K562 (cell line): ENCODE measurements at regions not wholly inside any gene's neighbourhood (a gene's known extent, or its start where the extent isn't known, plus 50 kb on each side); places are given as distances from the start of the nearest gene placed in this dataset.

Source experiments
- ATAC-seq: fragments of 200-7000 bp; cut with Tn5 transposase; 3 replicates; pipeline ENCODE4 v1.9.1; 2020; ENCODE audit warnings: moderate library complexity
- BruUV-seq: library from RNA; stranded (reverse); fragments of 400-500 nt; replicated peaks from 2 replicates; lab custom pipeline; 2021; lab: Mats Ljungman, UMichigan
- CTCF ChIA-PET: fragments of 300-600 bp; formaldehyde crosslinking; extraction: SDS; loops from one replicate; lab custom pipeline; 2021; ENCODE audit warnings: low intra/inter-chr PET ratio; lab: Yijun Ruan, JAX
- POLR2A ChIA-PET: fragments of 300-600, 350-650 bp; sonication (Branson Sonifier 250); formaldehyde crosslinking; extraction: SDS; loops from one replicate; lab custom pipeline; 2021; ENCODE audit warnings: antibody characterized with exemption, inconsistent platforms; lab: Yijun Ruan, JAX
- DNase-seq, 4 experiments: peaks; one replicate each; pipeline versions ENCODE4 v3.0.0 to v3.0.0-alpha.2; 2011 to 2018; ENCODE audit warnings: low spot score in 3 of 4, mixed read lengths in 3 of 4; ENCODE audit errors: extremely low read depth in 1 of 4
- FAIRE-seq: peaks from 2 replicates; lab custom pipeline; 2011; peaks lifted over from hg19 to GRCh38; lab: Jason Lieb, UNC
- H2AFZ ChIP-seq: 2 replicates; pipeline ENCODE4 v1.6.0; 2011; ENCODE audit warnings: low read depth, low read length, control low read depth, inconsistent platforms
- H3K27ac ChIP-seq: fragments of 200-600 bp; 3 replicates; pipeline ENCODE4 v1.8.0; 2011; ENCODE audit warnings: low read depth, mild to moderate bottlenecking, control low read depth, inconsistent platforms, low read length, moderate library complexity, mixed read lengths; ENCODE audit errors: extremely low read depth
- H3K27me3 ChIP-seq, 2 experiments: fragments of 300-600 bp in 1 of 2; 2 replicates in 1 of 2; 3 replicates in 1 of 2; pipeline versions ENCODE4 v1.6.0 to v1.8.0; 2011; ENCODE audit warnings: inconsistent platforms in 2 of 2, low read length in 2 of 2, mild to moderate bottlenecking in 1 of 2, mixed read lengths in 1 of 2, moderate library complexity in 1 of 2; ENCODE audit not compliant: control insufficient read depth in 2 of 2, insufficient read depth in 2 of 2
- H3K36me3 ChIP-seq: fragments of 300-600 bp; 3 replicates; pipeline ENCODE4 v1.8.0; 2011; ENCODE audit warnings: mild to moderate bottlenecking, low read length, inconsistent platforms; ENCODE audit not compliant: control insufficient read depth, insufficient read depth
- H3K4me1 ChIP-seq, 2 experiments: fragments of 200-600 bp in 1 of 2; replicated peaks in 1 of 2; 2 replicates in 1 of 2; 3 replicates in 1 of 2; pipeline versions ENCODE4 v1.5.1 to v1.8.0; 2011; ENCODE audit warnings: inconsistent platforms in 2 of 2, low read length in 2 of 2, mild to moderate bottlenecking in 1 of 2, mixed read lengths in 1 of 2, moderate library complexity in 1 of 2; ENCODE audit not compliant: control insufficient read depth in 2 of 2, insufficient read depth in 2 of 2
- H3K4me2 ChIP-seq: 2 replicates; pipeline ENCODE4 v1.6.1; 2011; ENCODE audit warnings: low read length, control low read depth, inconsistent platforms, mixed read lengths; ENCODE audit not compliant: insufficient read depth
- H3K4me3 ChIP-seq: fragments of 200-600 bp; sonication (generic), shearing (Covaris generic); 2 replicates; pipeline ENCODE4 v1.5.1; 2016; ENCODE audit warnings: control low read depth, inconsistent platforms
- H3K79me2 ChIP-seq: fragments of 200-600 bp; 3 replicates; pipeline ENCODE4 v1.8.0; 2011; ENCODE audit warnings: low read length, inconsistent platforms; ENCODE audit not compliant: control insufficient read depth, insufficient read depth
- H3K9ac ChIP-seq, 2 experiments: 2 replicates each; pipeline versions ENCODE4 v1.6.0 to v1.6.1; 2011; ENCODE audit warnings: low read depth in 2 of 2, low read length in 2 of 2, control low read depth in 1 of 2, inconsistent platforms in 1 of 2, mild to moderate bottlenecking in 1 of 2, mixed read lengths in 1 of 2; ENCODE audit not compliant: insufficient read depth in 1 of 2
- H3K9me1 ChIP-seq: one replicate; pipeline ENCODE4 v1.6.0; 2011; ENCODE audit warnings: inconsistent platforms, mild to moderate bottlenecking, low read length, moderate library complexity; ENCODE audit not compliant: control insufficient read depth, insufficient read depth
- H3K9me3 ChIP-seq: replicated peaks from 2 replicates; pipeline ENCODE4 v1.5.1; 2011; ENCODE audit warnings: low read depth, low read length, inconsistent platforms; ENCODE audit not compliant: control insufficient read depth, insufficient read depth
- H4K20me1 ChIP-seq: replicated peaks from 2 replicates; pipeline ENCODE4 v1.6.1; 2011; ENCODE audit warnings: low read length, inconsistent platforms, mixed read lengths; ENCODE audit not compliant: control insufficient read depth, insufficient read depth
- CEBPB ChIP-seq: fragments of 450-650 bp; IDR thresholded peaks from 2 replicates; pipeline ENCODE4 v1.6.1; 2016; ENCODE audit warnings: missing genetic modification characterization, missing compliant biosample characterization
- HDAC3 ChIP-seq: fragments of 450-650 bp; IDR thresholded peaks from 2 replicates; pipeline ENCODE4 v1.6.1; 2018; ENCODE audit warnings: borderline replicate concordance, mild to moderate bottlenecking, moderate library complexity; ENCODE audit not compliant: partially characterized antibody
- POLR3G ChIP-seq: IDR thresholded peaks from 2 replicates; pipeline ENCODE4 v1.6.1; 2011; ENCODE audit not compliant: insufficient read length, insufficient replicate concordance; ENCODE audit errors: extremely low read depth
- STAT5B ChIP-seq: fragments of 250-450 bp; sonication (Bioruptor Pico); IDR thresholded peaks from 2 replicates; pipeline ENCODE4 v1.8.0; 2021; ENCODE audit warnings: mild to moderate bottlenecking, inconsistent platforms
- TEAD1 ChIP-seq, 2 experiments: fragments of 450-650 bp in 1 of 2; sonication (generic) in 1 of 2; formaldehyde crosslinking; IDR thresholded peaks; 2 replicates each; pipeline versions ENCODE4 v1.4.0 to v1.8.0; 2020 to 2022; ENCODE audit warnings: mild to moderate bottlenecking in 2 of 2, missing genetic modification reagents in 1 of 2
- WGBS: fragments of 100-300 bp; shearing (Covaris generic); methylation state at CpG from one replicate; pipeline ENCODE4 v1.1.6; 2016; ENCODE audit warnings: low coverage, mixed read lengths; ENCODE audit not compliant: insufficient coverage; ENCODE audit errors: missing lambda C conversion rate; 5-methylcytosine and 5-hydroxymethylcytosine counted together
- in situ Hi-C: fragments of 300-500 bp; cut with MboI; formaldehyde crosslinking; loops from 4 replicates; pipeline ENCODE4 v1.15.0; 2018; ENCODE audit warnings: inconsistent platforms, mixed read lengths
- intact Hi-C: fragments of 100-400 bp; cut with micrococcal nuclease; formaldehyde crosslinking; loops from 2 replicates; pipeline ENCODE4 v1.14.2; 2022
- TF ChIP-seq, protein P1 (sequence below): sonication (generic); formaldehyde crosslinking; IDR thresholded peaks from 2 replicates; pipeline ENCODE4 v1.8.0; 2022; ENCODE audit warnings: missing genetic modification reagents, mild to moderate bottlenecking, borderline replicate concordance
- TF ChIP-seq, protein P2 (sequence below): fragments of 250-450 bp; sonication (Bioruptor Pico); IDR thresholded peaks from 2 replicates; pipeline ENCODE4 v1.8.0; 2022; ENCODE audit warnings: inconsistent platforms, mild to moderate bottlenecking, moderate library complexity, borderline replicate concordance
- TF ChIP-seq, protein P3 (sequence below): fragments of 450-650 bp; formaldehyde crosslinking; IDR thresholded peaks from 2 replicates; pipeline ENCODE4 v1.4.0; 2020; ENCODE audit warnings: mild to moderate bottlenecking
- TF ChIP-seq, protein P4 (sequence below): fragments of 450-650 bp; formaldehyde crosslinking; conservative IDR thresholded peaks from 2 replicates; pipeline ENCODE4 v1.4.0; 2022; ENCODE audit warnings: mild to moderate bottlenecking, missing genetic modification characterization

DNA sequence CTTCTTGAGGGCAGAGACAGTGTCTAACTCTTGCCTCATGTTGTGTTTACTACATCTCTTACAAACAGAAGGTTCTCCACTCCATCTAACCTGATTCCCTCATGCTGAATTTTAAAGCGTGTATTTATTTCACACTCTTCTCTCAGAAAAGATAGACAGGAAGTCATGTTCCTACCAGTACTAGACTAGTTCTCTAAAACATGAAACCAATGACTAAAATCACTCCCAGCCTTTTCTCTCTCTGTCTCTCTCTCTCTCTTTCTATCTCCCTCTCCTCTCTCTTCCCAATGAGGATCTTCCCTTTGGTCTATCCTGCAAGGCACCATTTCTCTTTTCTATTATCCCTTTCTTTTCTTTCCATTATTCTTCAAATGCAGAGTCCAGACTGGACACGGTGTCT is 391.9 kb upstream of the CADM1 start:
- Histone ChIP-seq H4K20me1 (no peaks in the 10 kb centered on the region), H3K4me2 (no peak overlapping the region), H3K9me1 (no peaks in the 10 kb centered on the region), H3K79me2 (no peaks in the 10 kb centered on the region), H3K4me1 (no peaks in the 10 kb centered on the region), H3K9me3 (no peaks in the 10 kb centered on the region), H3K27me3 (no peaks in the 10 kb centered on the region), H3K9ac (no peak overlapping the region), H3K27ac (no peak overlapping the region), H2AFZ (no peak overlapping the region), H3K36me3 (no peaks in the 10 kb centered on the region), H3K4me3 (no peak overlapping the region)
- no peak for FAIRE-seq
- TF ChIP-seq POLR3G (no peak), STAT5B (CRISPR knock-in tag) (no peak), HDAC3 (no peak), TEAD1 (CRISPR knock-in tag; IDR thresholded peaks at IDR 0.05) (no peak), CEBPB (tag) (no peak)
- TF ChIP-seq, protein P1, sequence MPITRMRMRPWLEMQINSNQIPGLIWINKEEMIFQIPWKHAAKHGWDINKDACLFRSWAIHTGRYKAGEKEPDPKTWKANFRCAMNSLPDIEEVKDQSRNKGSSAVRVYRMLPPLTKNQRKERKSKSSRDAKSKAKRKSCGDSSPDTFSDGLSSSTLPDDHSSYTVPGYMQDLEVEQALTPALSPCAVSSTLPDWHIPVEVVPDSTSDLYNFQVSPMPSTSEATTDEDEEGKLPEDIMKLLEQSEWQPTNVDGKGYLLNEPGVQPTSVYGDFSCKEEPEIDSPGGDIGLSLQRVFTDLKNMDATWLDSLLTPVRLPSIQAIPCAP (CRISPR knock-in tag) = no peak
- TF ChIP-seq, protein P2, sequence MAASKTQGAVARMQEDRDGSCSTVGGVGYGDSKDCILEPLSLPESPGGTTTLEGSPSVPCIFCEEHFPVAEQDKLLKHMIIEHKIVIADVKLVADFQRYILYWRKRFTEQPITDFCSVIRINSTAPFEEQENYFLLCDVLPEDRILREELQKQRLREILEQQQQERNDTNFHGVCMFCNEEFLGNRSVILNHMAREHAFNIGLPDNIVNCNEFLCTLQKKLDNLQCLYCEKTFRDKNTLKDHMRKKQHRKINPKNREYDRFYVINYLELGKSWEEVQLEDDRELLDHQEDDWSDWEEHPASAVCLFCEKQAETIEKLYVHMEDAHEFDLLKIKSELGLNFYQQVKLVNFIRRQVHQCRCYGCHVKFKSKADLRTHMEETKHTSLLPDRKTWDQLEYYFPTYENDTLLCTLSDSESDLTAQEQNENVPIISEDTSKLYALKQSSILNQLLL (CRISPR knock-in tag) = no peak
- TF ChIP-seq, protein P3, sequence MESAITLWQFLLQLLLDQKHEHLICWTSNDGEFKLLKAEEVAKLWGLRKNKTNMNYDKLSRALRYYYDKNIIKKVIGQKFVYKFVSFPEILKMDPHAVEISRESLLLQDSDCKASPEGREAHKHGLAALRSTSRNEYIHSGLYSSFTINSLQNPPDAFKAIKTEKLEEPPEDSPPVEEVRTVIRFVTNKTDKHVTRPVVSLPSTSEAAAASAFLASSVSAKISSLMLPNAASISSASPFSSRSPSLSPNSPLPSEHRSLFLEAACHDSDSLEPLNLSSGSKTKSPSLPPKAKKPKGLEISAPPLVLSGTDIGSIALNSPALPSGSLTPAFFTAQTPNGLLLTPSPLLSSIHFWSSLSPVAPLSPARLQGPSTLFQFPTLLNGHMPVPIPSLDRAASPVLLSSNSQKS = no peak
- TF ChIP-seq, protein P4, sequence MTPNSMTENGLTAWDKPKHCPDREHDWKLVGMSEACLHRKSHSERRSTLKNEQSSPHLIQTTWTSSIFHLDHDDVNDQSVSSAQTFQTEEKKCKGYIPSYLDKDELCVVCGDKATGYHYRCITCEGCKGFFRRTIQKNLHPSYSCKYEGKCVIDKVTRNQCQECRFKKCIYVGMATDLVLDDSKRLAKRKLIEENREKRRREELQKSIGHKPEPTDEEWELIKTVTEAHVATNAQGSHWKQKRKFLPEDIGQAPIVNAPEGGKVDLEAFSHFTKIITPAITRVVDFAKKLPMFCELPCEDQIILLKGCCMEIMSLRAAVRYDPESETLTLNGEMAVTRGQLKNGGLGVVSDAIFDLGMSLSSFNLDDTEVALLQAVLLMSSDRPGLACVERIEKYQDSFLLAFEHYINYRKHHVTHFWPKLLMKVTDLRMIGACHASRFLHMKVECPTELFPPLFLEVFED (CRISPR knock-in tag) = no peak
- intact Hi-C loops = no loop called here
- in situ Hi-C loops = no loop called here
- ATAC-seq = no peak
- BruUV-seq = no TSS peak
- ChIA-PET CTCF (no interaction called here), POLR2A (interaction anchor here (0.7 to 1.0 kb wide), 3 partner anchors 8 to 1004 kb away, joined by 3 to 4 read pairs (median 3); no protein-coding TSS in a partner anchor)
- 0% methylated on average over 2 of the region's 2 CpGs for WGBS
- no peak for DNase-seq
